ENCODE measurements at regions not wholly inside any gene's neighbourhood (a gene's known extent, or its start where the extent isn't known, plus 50 kb on each side); places are given as distances from the start of the nearest gene placed in this dataset.

GRCh38 chr18:10387399-10387798, 67.0 kb upstream of the APCDD1 start:
- DNase-seq (ENCODE audit: low read depth), result no peak

- no peak for DNase-seq (ENCODE audit: low read depth)
Measured at GRCh38 chr18:10388373-10388772, 66.1 kb upstream of the APCDD1 start.

GRCh38 chr18:10391506-10391905, 62.9 kb upstream of the APCDD1 start:
- no peak for DNase-seq (ENCODE audit: low read depth)

- no peak for DNase-seq (ENCODE audit: low read depth)
Measured at GRCh38 chr18:10397004-10397403, 57.4 kb upstream of the APCDD1 start.

GRCh38 chr18:10398571-10398970, 55.9 kb upstream of the APCDD1 start:
- DNase-seq (ENCODE audit: low read depth), result no peak

- no peak for DNase-seq (ENCODE audit: low read depth)
Measured at GRCh38 chr18:10399465-10399864, 55.0 kb upstream of the APCDD1 start.

- DNase-seq (ENCODE audit: low read depth), result no peak
Measured at GRCh38 chr18:10400534-10401307, 53.7 kb upstream of the APCDD1 start.

GRCh38 chr18:10401521-10401920, 52.9 kb upstream of the APCDD1 start:
- no peak for DNase-seq (ENCODE audit: low read depth)

- no peak for DNase-seq (ENCODE audit: low read depth)
Measured at GRCh38 chr18:10401930-10402329, 52.5 kb upstream of the APCDD1 start.

GRCh38 chr18:10402871-10403559, 51.4 kb upstream of the APCDD1 start:
- no peak for DNase-seq (ENCODE audit: low read depth)

- DNase-seq (ENCODE audit: low read depth), result no peak
Measured at GRCh38 chr18:10403708-10404107, 50.7 kb upstream of the APCDD1 start.

GRCh38 chr18:10404168-10404567, 50.3 kb upstream of the APCDD1 start:
- no peak for DNase-seq (ENCODE audit: low read depth)
